ENCODE measurements at regions not wholly inside any gene's neighbourhood (a gene's known extent, or its start where the extent isn't known, plus 50 kb on each side); places are given as distances from the start of the nearest gene placed in this dataset.

GRCh38 chr12:90173499-90174197, 465.0 kb upstream of the ATP2B1 start:
- no peak for TF ChIP-seq CTCF (IDR thresholded peaks at IDR 0.05; ENCODE audit: unreplicated experiment)
- H3K36me3 Mint-ChIP-seq (ENCODE audit: insufficient read depth, unreplicated experiment), result no peaks in the 10 kb centered on the region
- DNase-seq, result no peak
- CTCF ChIA-PET, result no interaction called here
- no peak overlapping the region for H3K4me3 Mint-ChIP-seq (ENCODE audit: low read depth, unreplicated experiment)
- H3K27ac Mint-ChIP-seq (ENCODE audit: unreplicated experiment), result no peak overlapping the region
- H3K27me3 Mint-ChIP-seq (ENCODE audit: unreplicated experiment), result no peaks in the 10 kb centered on the region
- intact Hi-C loops (cut with micrococcal nuclease; ENCODE audit: unreplicated experiment), result loop anchor here (10.0 kb wide), 1 partner anchor 371 kb away; no protein-coding TSS in a partner anchor
- peaks cover 3% of the 10 kb centered on the region for H3K9me3 Mint-ChIP-seq (ENCODE audit: low read depth, unreplicated experiment)
- H3K4me1 Mint-ChIP-seq (ENCODE audit: low read depth, unreplicated experiment), result no peaks in the 10 kb centered on the region
- BruUV-seq (replicated peaks), result no TSS peak

- DNase-seq, result no peak
- intact Hi-C loops (cut with micrococcal nuclease; ENCODE audit: unreplicated experiment), result loop anchor here (10.0 kb wide), 1 partner anchor 372 kb away; no protein-coding TSS in a partner anchor
- CTCF ChIA-PET, result no interaction called here
- Mint-ChIP-seq H3K9me3 (ENCODE audit: low read depth, unreplicated experiment) (peaks cover 3% of the 10 kb centered on the region), H3K27ac (ENCODE audit: unreplicated experiment) (no peak overlapping the region), H3K36me3 (ENCODE audit: insufficient read depth, unreplicated experiment) (no peaks in the 10 kb centered on the region), H3K4me1 (ENCODE audit: low read depth, unreplicated experiment) (no peaks in the 10 kb centered on the region), H3K27me3 (ENCODE audit: unreplicated experiment) (no peaks in the 10 kb centered on the region), H3K4me3 (ENCODE audit: low read depth, unreplicated experiment) (no peak overlapping the region)
- TF ChIP-seq CTCF (IDR thresholded peaks at IDR 0.05; ENCODE audit: unreplicated experiment), result no peak
- BruUV-seq (replicated peaks), result no TSS peak
Measured at GRCh38 chr12:90172524-90172923, 463.9 kb upstream of the ATP2B1 start.

- no TSS peak for BruUV-seq (replicated peaks)
- H3K27me3 Mint-ChIP-seq (ENCODE audit: unreplicated experiment), result no peaks in the 10 kb centered on the region
- H3K27ac Mint-ChIP-seq (ENCODE audit: unreplicated experiment), result no peak overlapping the region
- H3K9me3 Mint-ChIP-seq (ENCODE audit: low read depth, unreplicated experiment), result peaks cover 7% of the 10 kb centered on the region
- no peaks in the 10 kb centered on the region for H3K36me3 Mint-ChIP-seq (ENCODE audit: insufficient read depth, unreplicated experiment)
- intact Hi-C loops (cut with micrococcal nuclease; ENCODE audit: unreplicated experiment), result loop anchor here (10.0 kb wide), 1 partner anchor 374 kb away; no protein-coding TSS in a partner anchor
- no peak for DNase-seq
- no peak overlapping the region for H3K4me3 Mint-ChIP-seq (ENCODE audit: low read depth, unreplicated experiment)
- H3K4me1 Mint-ChIP-seq (ENCODE audit: low read depth, unreplicated experiment), result no peaks in the 10 kb centered on the region
- TF ChIP-seq CTCF (IDR thresholded peaks at IDR 0.05; ENCODE audit: unreplicated experiment), result no peak
- CTCF ChIA-PET, result no interaction called here
Measured at GRCh38 chr12:90170740-90171139, 462.1 kb upstream of the ATP2B1 start.

GRCh38 chr12:90167518-90168208, 459.0 kb upstream of the ATP2B1 start:
- CTCF ChIA-PET, result no interaction called here
- intact Hi-C loops (cut with micrococcal nuclease; ENCODE audit: unreplicated experiment), result no loop called here
- H3K27ac Mint-ChIP-seq (ENCODE audit: unreplicated experiment), result no peak overlapping the region

More at GRCh38 chr12:90167518-90168208, 459.0 kb upstream of the ATP2B1 start:
- Mint-ChIP-seq H3K27me3 (ENCODE audit: unreplicated experiment) (no peaks in the 10 kb centered on the region), H3K9me3 (ENCODE audit: low read depth, unreplicated experiment) (peaks cover 7% of the 10 kb centered on the region), H3K4me3 (ENCODE audit: low read depth, unreplicated experiment) (no peak overlapping the region), H3K36me3 (ENCODE audit: insufficient read depth, unreplicated experiment) (no peaks in the 10 kb centered on the region), H3K4me1 (ENCODE audit: low read depth, unreplicated experiment) (no peaks in the 10 kb centered on the region)
- no peak for DNase-seq
- TF ChIP-seq CTCF (IDR thresholded peaks at IDR 0.05; ENCODE audit: unreplicated experiment), result no peak
- no TSS peak for BruUV-seq (replicated peaks)
